ENCODE measurements at regions not wholly inside any gene's neighbourhood (a gene's known extent, or its start where the extent isn't known, plus 50 kb on each side); places are given as distances from the start of the nearest gene placed in this dataset.

GRCh38 chr9:96148634-96149532 lies 153.1 kb downstream of the HSD17B3 start:
- TF ChIP-seq CTCF (IDR thresholded peaks at IDR 0.05; ENCODE audit: borderline replicate concordance, extremely low read depth, low read length, poor library complexity, severe bottlenecking) (no peak), EZH2 (IDR thresholded peaks at IDR 0.05; ENCODE audit: borderline replicate concordance, low read depth, low read length, severe bottlenecking) (no peak)

Data from DND-41 (cell line).